AG09319 (cell line): ENCODE measurements at regions not wholly inside any gene's neighbourhood (a gene's known extent, or its start where the extent isn't known, plus 50 kb on each side); places are given as distances from the start of the nearest gene placed in this dataset.
"Not testable (repeated sequence)": the region's sequence is repeated elsewhere in the genome, so short reads cannot be mapped to it uniquely, and the experiment has no call there.

ENCODE experiments used
- DNase-seq: peaks from one replicate; pipeline ENCODE4 v3.0.0-alpha.2; 2010; ENCODE audit warnings: low read depth; ENCODE audit errors: extremely low read depth
- TF ChIP-seq, protein P1 (sequence below): IDR thresholded peaks from 2 replicates; pipeline ENCODE4 v1.5.1; 2011; ENCODE audit warnings: low read depth, mild to moderate bottlenecking, inconsistent platforms, low read length, moderate library complexity

DNA sequence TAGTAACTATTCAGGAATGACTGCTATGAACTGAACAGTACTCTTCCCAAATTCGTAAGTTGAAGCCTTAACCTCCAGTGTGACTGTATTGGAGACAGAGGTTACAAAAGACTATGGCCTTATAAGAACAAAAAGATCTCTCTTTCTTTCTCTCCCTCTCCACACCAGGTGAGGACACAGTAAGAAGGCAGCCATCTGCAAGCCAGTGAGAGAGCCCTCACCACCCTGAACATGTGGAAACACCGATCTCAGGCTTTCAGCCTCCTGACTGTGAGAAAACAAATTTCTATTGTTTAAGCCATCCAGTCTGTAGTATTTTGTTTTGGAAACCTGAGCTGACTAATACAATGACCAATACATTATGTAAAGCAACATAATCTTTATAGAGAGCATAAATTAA lies 888.9 kb downstream of the SLITRK1 start:
- TF ChIP-seq, protein P1, sequence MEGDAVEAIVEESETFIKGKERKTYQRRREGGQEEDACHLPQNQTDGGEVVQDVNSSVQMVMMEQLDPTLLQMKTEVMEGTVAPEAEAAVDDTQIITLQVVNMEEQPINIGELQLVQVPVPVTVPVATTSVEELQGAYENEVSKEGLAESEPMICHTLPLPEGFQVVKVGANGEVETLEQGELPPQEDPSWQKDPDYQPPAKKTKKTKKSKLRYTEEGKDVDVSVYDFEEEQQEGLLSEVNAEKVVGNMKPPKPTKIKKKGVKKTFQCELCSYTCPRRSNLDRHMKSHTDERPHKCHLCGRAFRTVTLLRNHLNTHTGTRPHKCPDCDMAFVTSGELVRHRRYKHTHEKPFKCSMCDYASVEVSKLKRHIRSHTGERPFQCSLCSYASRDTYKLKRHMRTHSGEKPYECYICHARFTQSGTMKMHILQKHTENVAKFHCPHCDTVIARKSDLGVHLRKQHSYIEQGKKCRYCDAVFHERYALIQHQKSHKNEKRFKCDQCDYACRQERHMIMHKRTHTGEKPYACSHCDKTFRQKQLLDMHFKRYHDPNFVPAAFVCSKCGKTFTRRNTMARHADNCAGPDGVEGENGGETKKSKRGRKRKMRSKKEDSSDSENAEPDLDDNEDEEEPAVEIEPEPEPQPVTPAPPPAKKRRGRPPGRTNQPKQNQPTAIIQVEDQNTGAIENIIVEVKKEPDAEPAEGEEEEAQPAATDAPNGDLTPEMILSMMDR = no peak
- DNase-seq = no peak

DNA sequence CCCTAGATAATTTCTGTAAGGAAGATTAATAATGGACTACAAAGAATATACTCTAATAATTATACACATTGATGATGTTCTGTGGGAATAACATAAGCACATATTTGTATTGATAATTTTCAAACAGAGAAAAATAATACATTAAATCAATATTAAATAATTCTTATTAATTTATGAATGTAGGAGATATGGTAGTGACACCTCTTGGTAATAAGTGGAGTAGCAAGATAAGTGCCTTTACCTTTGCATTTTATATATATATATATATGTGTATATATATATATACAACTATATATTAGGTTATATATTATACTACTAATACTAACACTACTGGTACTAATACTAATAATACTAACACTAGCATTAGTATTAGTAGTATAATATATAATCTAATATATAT lies 905.8 kb downstream of the SLITRK1 start:
- DNase-seq = no peak
- TF ChIP-seq, protein P1 = no peak

DNA sequence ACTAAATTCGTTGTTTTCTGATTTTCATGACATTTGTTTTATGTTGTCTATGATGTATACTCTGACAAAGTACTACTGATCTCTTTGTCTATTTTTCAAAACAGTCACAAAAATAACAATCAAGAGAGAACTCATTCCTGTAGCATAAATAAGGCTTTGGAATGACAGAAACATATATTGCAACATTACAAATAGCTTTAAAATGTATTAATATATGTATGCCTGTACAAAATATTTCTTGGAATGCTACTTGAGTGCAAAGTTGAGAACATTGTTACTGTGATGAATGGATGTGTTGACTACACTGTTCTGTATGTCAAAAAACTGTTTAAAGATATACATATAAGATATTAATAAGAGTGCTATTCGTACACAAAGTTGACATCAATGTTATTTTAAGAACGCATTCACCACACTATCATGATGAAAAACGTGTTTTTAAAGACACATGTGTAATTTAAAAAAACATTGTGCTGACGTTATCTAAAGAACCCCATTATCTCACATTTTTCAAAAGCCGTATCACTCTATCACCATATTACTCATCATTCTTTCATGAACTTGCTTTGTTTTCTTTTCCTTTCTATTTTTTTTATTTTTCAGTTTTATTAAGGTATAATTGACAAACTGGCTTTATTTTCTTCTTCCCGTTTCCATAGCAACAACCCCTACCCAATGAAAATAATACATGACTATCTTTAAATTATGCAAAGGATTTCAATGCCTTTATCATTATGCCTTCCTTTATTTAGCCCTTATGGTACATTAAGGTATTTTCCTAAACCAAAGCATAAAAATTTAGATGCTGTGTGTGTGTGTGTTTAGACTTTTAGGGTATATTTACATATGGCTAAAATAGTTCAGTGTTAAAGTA lies 918.8 kb downstream of the SLITRK1 start:
- TF ChIP-seq, protein P1 = no peak
- no peak for DNase-seq

DNA sequence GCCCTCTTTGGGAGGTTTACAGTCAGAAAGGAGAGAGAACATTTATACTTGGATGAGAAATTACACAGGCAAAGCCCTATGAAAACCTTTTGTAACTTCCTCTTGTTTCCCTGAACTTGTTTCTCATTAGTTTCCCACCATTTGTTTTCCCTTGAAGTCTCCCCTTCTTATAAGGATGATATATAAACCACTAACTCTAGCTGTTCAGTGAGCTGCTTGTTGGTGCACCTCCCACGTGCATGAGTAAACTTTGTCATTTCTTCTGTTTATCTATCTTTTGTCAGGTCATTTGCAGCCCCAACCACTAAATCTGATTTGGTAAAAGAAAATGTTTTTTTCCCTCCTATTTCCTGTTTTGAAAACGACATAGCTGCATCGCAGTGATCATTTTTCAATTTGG lies 919.9 kb downstream of the SLITRK1 start:
- TF ChIP-seq, protein P1 = no peak
- DNase-seq = no peak

DNA sequence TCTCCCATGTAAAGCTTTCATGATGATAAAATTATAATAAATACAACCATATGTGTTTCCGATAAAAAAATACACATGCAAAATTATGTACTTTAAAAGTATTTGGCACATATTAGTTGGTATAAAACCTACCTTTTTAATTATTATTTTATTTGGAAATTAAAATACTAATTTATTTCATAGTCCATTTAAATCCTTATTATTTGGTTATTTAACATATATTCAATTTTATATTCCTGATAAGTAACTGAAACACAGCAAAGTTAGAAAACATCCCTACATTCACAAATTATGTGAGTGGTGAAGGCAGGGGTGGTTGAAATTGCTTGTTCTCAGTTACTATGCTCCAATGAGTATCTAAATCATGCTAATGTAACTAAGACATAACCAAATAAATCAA lies 920.5 kb downstream of the SLITRK1 start:
- DNase-seq = no peak
- TF ChIP-seq, protein P1 = no peak

DNA sequence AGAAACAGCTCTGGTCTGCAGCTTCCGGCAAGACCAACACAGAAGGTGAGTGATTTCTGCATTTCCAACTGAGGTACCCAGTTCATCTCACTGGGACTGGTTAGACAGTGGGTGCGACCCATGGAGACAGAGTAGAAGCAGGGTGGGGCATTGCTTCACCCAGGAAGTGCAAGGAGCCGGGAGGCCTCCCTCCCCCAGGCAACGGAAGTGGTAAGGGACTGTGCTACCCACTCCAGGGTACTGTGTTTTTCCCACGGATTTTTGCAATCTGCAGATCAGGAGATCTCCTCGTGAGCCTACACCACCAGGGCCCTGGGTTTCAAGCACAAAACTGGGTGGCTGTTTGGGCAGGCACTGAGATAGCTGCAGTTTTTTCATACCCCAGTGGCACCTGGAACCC lies 929.9 kb downstream of the SLITRK1 start:
- DNase-seq = not testable (repeated sequence)

DNA sequence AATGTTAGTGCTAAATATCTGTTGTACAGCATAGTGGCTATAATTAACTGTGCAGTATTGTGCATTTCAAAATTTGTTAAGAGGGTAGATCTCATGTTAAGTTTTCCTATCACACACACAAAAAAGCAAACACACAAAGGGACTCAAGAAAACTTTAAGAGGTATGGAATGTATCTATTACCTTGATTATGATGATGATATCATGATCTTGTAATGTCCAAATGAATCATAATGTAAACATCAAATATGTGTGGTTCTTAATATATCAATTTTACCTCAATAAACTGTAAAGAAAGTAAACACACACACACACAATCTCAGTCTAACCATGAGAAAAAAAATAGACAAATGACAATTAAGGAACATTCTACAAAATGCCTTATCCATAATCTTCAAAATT lies 934.6 kb downstream of the SLITRK1 start:
- TF ChIP-seq, protein P1 = no peak

DNA sequence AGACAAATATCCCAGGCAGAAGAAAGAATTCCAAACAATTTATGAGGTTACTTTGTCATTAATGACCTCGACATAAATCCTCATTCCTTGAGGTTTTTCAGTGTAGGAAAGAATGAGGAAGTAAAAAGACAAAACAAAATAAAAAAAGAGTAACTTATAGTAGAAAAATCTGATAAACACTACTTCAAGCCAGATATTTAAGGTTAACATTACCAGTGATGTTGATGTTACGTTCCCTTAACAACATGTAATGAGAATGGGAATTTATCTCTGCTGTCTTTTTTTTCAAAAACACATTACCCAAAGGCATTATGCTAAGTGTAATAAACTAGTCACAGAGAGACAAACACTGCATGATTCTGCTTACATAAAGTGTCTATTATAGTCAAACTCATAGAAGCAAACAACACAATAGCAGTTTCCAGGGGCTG lies 935.1 kb downstream of the SLITRK1 start:
- DNase-seq = no peak
- TF ChIP-seq, protein P1 = no peak

More for the DNA sequence above, 934.6 kb downstream of the SLITRK1 start:
- no peak for DNase-seq
